CD4-positive, alpha-beta T cell (primary cell): ENCODE measurements at regions not wholly inside any gene's neighbourhood (a gene's known extent, or its start where the extent isn't known, plus 50 kb on each side); places are given as distances from the start of the nearest gene placed in this dataset.

Source experiments
- ATAC-seq: fragments of 200-7000 bp; cut with Tn5 transposase; one replicate; pipeline ENCODE4 v1.10.0; 2022; ENCODE audit warnings: mild to moderate bottlenecking; ENCODE audit not compliant: poor library complexity
- CTCF ChIA-PET: fragments of 350-600 bp; sonication (Branson Sonifier 250); formaldehyde crosslinking; loops from one replicate; lab custom pipeline; 2021; ENCODE audit warnings: antibody characterized with exemption, inconsistent platforms; lab: Charles Lee
- POLR2A ChIA-PET: fragments of 350-600 bp; sonication (Branson Sonifier 250); formaldehyde crosslinking; loops from one replicate; lab custom pipeline; 2021; ENCODE audit warnings: antibody characterized with exemption, inconsistent platforms; lab: Charles Lee
- DNase-seq, 14 experiments: peaks; one replicate each; pipeline ENCODE4 v3.0.0-alpha.2; 2013 to 2020; ENCODE audit warnings: mixed read lengths in 2 of 14
- H3K27ac ChIP-seq, 2 donors: one replicate each; pipeline versions ENCODE4 v1.5.1 to v1.7.0; 2013; ENCODE audit warnings: low read length in 2 of 2, low read depth in 1 of 2, mild to moderate bottlenecking in 1 of 2
- H3K27me3 ChIP-seq, 2 experiments: 1 replicate in 1 of 2; 2 replicates in 1 of 2; pipeline versions ENCODE4 v1.6.1 to v1.7.0; 2013; ENCODE audit warnings: low read length in 2 of 2, control low read depth in 1 of 2, mild to moderate bottlenecking in 1 of 2, moderate library complexity in 1 of 2; ENCODE audit not compliant: insufficient read depth in 2 of 2, control insufficient read depth in 1 of 2
- H3K36me3 ChIP-seq: one replicate; pipeline ENCODE4 v1.6.1; 2013; ENCODE audit warnings: low read length, control low read depth; ENCODE audit not compliant: insufficient read depth
- H3K4me1 ChIP-seq: one replicate; pipeline ENCODE4 v1.6.1; 2013; ENCODE audit warnings: low read length, control low read depth; ENCODE audit not compliant: insufficient read depth
- H3K4me3 ChIP-seq: one replicate; pipeline ENCODE4 v1.5.1; 2013; ENCODE audit warnings: mild to moderate bottlenecking, low read length, moderate library complexity
- H3K9me3 ChIP-seq, 2 experiments: 1 replicate in 1 of 2; 2 replicates in 1 of 2; pipeline versions ENCODE4 v1.6.1 to v1.7.0; 2013; ENCODE audit warnings: low read length in 2 of 2, mild to moderate bottlenecking in 2 of 2, control low read depth in 1 of 2, moderate library complexity in 1 of 2; ENCODE audit not compliant: control insufficient read depth in 1 of 2, insufficient read depth in 1 of 2
- H3K27ac Mint-ChIP-seq: one replicate; pipeline ENCODE4 v1.8.0; 2020; ENCODE audit warnings: mixed read lengths
- H3K27me3 Mint-ChIP-seq: one replicate; pipeline ENCODE4 v1.8.0; 2021; ENCODE audit warnings: mixed read lengths
- H3K36me3 Mint-ChIP-seq: one replicate; pipeline ENCODE4 v1.8.0; 2021; ENCODE audit warnings: low read depth, mixed read lengths
- H3K4me1 Mint-ChIP-seq: one replicate; pipeline ENCODE4 v1.8.0; 2021; ENCODE audit warnings: low read depth, mixed read lengths
- H3K4me3 Mint-ChIP-seq: one replicate; pipeline ENCODE4 v1.8.0; 2020; ENCODE audit warnings: mild to moderate bottlenecking, mixed read lengths
- H3K9me3 Mint-ChIP-seq: one replicate; pipeline ENCODE4 v1.8.0; 2020; ENCODE audit warnings: mixed read lengths
- CTCF ChIP-seq: fragments of 200-600 bp; IDR thresholded peaks from one replicate; pipeline ENCODE4 v1.8.0; 2022; ENCODE audit warnings: antibody characterized with exemption, mild to moderate bottlenecking
- intact Hi-C, 2 experiments: fragments of 100-400 bp; cut with DNase I in 1 of 2; cut with micrococcal nuclease in 1 of 2; formaldehyde crosslinking; loops; one replicate each; pipeline versions ENCODE4 v1.15.1 to v1.9.0; 2023 to 2025; cut with DNase I, micrococcal nuclease

GRCh38 chr14:65344011-65344410 is 68.5 kb upstream of the FUT8 start:
- ChIA-PET CTCF (no interaction called here), POLR2A (interaction anchor here (0.6 to 1.0 kb wide), 2 partner anchors 11 to 68 kb away, joined by 3 read pairs; no protein-coding TSS in a partner anchor)
- Histone ChIP-seq H3K27me3 (no peaks in the 10 kb centered on the region), H3K4me1 (no peaks in the 10 kb centered on the region), H3K27ac (no peak overlapping the region), H3K4me3 (no peak overlapping the region), H3K9me3 (no peaks in the 10 kb centered on the region), H3K36me3 (no peaks in the 10 kb centered on the region)
- TF ChIP-seq CTCF, result no peak
- no peaks in the 10 kb centered on the region for H3K27me3 Mint-ChIP-seq
- H3K27ac Mint-ChIP-seq, result no peak overlapping the region
- no peaks in the 10 kb centered on the region for H3K36me3 Mint-ChIP-seq
- no peak overlapping the region for H3K4me3 Mint-ChIP-seq
- peaks cover 8% of the 10 kb centered on the region for H3K4me1 Mint-ChIP-seq
- no peak for DNase-seq
- ATAC-seq, result no peak
- no peaks in the 10 kb centered on the region for H3K9me3 Mint-ChIP-seq
- intact Hi-C loops, result no loop called here

- no peaks in the 10 kb centered on the region for H3K27me3 Mint-ChIP-seq
- no peak overlapping the region for H3K27ac ChIP-seq
- intact Hi-C loops, result no loop called here
- no peak for DNase-seq
- POLR2A ChIA-PET, result no interaction called here
- no peaks in the 10 kb centered on the region for H3K9me3 ChIP-seq
- CTCF ChIA-PET, result no interaction called here
- no peaks in the 10 kb centered on the region for H3K27me3 ChIP-seq
- no peak overlapping the region for H3K27ac Mint-ChIP-seq
- H3K4me3 ChIP-seq, result no peak overlapping the region
- H3K4me3 Mint-ChIP-seq, result no peak overlapping the region
- H3K4me1 ChIP-seq, result no peaks in the 10 kb centered on the region
- no peak for ATAC-seq
- H3K36me3 ChIP-seq, result no peaks in the 10 kb centered on the region
- H3K9me3 Mint-ChIP-seq, result no peaks in the 10 kb centered on the region
- peaks cover 8% of the 10 kb centered on the region for H3K4me1 Mint-ChIP-seq
- H3K36me3 Mint-ChIP-seq, result no peaks in the 10 kb centered on the region
- no peak for TF ChIP-seq CTCF
These were observed 67.3 kb upstream of the FUT8 start for GRCh38 chr14:65345266-65345665.

- POLR2A ChIA-PET, result no interaction called here
- H3K9me3 ChIP-seq, result no peaks in the 10 kb centered on the region
- DNase-seq (no peak), ATAC-seq (no peak)
- H3K36me3 ChIP-seq, result no peaks in the 10 kb centered on the region
- no peaks in the 10 kb centered on the region for H3K4me1 ChIP-seq
- Mint-ChIP-seq H3K4me3 (no peak overlapping the region), H3K27ac (no peak overlapping the region), H3K36me3 (no peaks in the 10 kb centered on the region), H3K9me3 (no peaks in the 10 kb centered on the region), H3K4me1 (peaks cover 8% of the 10 kb centered on the region), H3K27me3 (no peaks in the 10 kb centered on the region)
- H3K4me3 ChIP-seq, result no peak overlapping the region
- intact Hi-C loops, result no loop called here
- H3K27ac ChIP-seq, result no peak overlapping the region
- H3K27me3 ChIP-seq, result no peaks in the 10 kb centered on the region
- TF ChIP-seq CTCF, result no peak
- CTCF ChIA-PET, result interaction anchor here (0.7 kb wide), 1 partner anchor 494 kb away, joined by 3 read pairs; no protein-coding TSS in a partner anchor
These were observed 66.1 kb upstream of the FUT8 start for GRCh38 chr14:65346474-65346873.
